SKM-1 (cell line): ENCODE measurements at regions not wholly inside any gene's neighbourhood (a gene's known extent, or its start where the extent isn't known, plus 50 kb on each side); places are given as distances from the start of the nearest gene placed in this dataset.
A peak's percentile ranks its signal among the peaks of the same experiment; 100 is the strongest.
"Not testable (repeated sequence)": the region's sequence is repeated elsewhere in the genome, so short reads cannot be mapped to it uniquely, and the experiment has no call there.

ENCODE experiments used
- DNase-seq: peaks from one replicate; lab custom pipeline; 2025; ENCODE audit not compliant: unreplicated experiment; lab: John Stamatoyannopoulos, UW

DNA sequence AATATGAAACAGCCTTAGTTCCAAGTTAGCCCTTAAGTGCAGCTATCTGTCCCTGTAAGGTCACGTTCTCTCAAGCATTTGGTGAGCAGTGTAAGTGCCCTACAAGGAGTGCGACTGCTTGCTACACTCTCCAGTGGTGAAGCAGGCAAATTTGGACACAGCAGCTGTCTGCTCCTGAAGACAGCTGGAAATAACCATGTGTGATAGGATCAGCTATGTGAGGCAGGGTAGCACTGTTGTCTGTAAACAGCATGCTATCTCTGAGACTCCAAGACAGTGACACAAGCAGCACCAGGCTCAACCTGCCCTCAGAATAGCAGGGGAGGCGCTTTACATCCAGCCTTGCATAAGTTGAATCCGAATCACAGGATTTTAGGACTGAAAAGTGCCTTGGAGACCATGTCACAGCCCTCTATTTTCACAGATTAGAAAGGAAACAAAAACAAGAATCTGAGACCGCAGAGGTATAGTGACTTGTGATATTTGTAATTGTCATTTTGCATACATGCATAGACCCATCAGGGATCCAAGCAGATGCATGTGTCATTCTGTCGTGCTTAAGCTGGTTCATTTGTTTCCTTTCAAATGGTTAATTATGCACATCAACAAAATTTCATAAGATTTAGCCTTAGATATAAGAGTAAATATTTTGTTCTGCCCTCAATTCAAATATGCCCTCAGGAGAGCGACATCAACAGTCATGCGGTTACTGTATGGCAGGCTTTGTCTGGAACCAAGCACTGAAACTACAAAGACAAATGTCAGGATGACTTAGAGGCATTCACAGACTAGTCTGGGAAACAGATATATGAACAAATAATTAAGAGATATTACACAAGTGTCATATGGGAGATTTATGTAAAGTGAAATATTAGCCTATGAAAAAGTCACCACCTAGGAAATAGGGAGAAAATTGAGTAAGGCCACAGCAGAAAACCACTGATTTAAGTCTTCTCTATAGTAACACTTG is 134.9 kb upstream of the NRIP1 start:
- DNase-seq, result no peak

DNA sequence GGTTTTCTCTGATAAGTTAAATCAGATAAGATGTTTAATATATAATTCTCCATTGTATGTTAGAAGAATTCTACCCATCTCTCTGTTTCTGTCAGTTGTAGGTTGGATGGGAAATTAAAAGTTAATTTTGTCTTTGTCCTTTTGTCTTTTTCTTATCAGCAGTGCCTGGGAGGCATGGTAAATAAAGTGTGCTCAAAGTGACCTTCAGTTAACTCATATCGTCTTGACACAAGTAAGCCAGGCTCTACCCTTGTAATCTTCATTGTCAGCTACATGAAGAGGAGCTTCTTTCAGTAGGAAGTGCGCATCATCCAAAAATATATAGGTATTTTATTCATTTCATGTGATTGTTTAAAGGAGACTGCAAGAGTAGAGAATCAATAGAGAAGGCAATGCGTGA is 138.9 kb upstream of the NRIP1 start:
- no peak for DNase-seq

DNA sequence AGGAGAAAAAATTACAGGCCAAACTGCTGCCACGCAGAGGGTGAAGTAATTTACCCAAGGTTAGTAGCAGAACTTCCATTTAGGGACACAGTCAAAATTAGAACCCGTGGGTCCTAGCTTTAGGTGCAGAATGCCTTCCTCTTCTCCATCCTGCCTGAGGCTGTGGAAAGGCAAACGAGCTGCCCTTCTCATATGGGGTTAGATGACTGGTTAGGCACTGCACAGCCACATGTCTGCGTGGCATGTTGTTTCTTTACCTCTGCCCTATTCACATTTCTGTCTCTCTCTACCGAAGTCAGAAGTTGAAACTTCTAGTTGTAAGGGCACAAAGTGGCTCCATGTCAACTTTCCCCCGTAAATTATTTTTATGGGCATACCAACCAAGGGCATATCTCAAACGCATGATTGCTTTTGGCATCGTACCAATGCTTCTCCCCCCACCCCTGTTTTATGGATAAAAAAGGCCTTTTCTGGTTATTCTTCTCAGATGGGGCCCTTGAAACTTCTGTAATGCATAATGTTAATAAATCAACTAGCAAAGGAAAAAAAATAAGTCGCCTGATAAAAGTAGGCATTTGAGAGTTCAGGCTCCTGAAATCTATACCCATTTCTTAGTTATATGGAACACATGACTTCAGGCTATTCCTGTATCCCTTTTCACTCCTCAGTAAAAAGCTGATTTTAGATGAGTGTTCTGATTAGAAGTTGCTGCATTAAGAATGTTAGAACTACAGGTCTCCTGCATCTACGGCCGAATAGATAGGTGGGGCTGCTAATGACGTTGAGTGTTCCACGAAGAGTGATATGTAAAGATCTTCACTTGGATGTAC is 139.6 kb upstream of the NRIP1 start:
- no peak for DNase-seq

DNA sequence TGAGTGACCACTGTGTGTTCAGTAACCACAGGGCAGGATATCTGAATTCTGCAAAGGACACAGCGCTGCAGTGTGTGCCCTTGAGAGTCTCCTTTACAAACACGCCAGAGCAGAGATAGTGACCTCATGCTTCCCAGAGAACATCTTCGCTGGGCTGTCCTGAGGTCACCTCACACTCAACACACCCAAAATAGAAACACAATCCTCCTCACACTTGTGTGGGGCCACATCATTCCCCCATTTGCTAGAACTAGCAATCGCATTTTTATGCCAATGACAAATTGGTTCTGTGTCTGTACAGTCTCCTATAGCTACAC is 140.1 kb upstream of the NRIP1 start:
- DNase-seq, result no peak

DNA sequence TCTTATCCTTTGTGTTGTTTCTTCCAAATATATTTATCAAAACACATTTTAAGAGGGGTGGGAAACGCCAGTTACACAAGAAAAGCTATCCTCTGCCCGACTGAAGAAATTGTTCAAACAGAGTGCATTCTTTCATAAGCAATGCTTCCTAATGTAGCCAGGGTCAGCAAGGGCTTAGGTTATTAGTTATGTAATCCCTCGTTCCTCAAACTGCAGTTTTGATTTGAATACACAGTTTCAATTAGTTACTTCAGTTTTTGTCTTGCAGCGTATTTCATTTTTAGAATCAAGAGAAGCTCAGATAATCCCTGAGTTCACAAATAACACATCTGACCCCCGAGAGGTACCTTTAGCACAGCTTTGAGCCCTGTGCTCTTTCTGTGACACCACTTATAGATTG is 141.7 kb upstream of the NRIP1 start:
- peak; percentile 86 for DNase-seq

DNA sequence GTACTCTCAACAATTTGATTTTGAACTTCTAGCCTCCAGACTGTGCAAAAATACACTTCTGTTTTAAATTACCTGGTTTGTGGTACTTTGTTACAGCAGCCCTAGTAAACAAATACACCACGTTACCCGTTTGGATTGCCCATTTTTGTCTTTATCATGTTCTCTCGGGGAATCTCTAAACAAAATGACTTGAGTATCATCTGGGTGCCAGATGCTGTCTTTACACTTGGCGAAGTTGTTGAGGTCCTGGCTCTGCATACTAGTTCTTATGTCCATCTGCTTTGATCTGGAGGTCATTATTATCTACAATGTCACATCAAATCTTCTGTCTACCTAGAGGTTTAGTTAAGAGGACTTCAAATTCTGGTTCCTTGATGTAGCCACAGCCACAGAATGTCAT is 142.4 kb upstream of the NRIP1 start:
- no peak for DNase-seq

DNA sequence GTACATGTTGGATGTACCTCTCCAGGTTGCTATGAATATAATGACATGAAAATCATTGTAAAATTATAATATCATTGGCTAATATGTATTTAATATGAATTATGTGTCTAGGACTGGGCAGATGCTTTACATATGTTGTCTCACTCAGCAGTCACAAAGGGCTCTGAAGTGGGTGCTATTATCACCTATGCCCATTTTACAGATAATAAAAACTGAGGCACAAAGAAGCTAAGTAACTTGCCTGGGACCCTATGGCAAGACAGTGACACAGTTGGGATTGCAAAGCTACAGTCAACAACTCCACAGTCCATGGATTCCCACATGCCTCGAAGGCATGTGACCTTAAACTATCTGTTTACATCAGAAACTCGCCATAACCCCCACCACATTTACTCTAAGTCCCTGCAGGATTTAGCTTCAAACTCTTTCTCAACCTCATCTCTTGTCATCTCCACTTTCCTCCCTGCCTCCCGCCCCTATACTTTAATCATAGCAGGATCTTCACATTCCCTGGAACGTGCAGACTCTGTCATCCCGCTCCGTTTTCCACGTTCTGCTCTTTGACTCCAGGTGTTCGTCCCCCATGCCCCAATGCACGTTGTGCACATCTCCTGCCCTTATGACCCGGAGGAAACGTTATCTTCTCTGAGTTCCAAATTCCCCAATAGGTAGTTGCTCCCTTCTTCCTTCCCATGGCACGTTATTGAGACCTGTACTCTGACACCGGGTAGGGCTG is 143.0 kb upstream of the NRIP1 start:
- no peak for DNase-seq

DNA sequence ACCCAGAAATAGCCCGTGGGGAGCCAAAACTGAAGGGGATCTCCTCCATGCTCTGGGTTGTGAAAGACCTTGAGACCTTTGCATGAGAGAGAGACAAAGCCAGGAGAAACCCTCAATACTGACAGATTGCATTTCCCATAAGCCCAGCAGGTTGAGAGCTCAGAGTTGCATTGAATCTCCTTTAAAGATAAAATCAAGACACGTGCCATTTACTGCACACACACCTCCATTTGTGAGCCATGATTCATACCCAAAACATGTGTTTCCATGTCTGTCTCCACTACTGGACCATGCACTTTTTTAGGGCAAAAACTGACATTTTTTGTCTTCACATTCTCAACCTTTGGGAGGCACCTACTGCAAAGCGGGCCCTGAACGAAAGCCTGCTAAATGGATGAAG is 144.0 kb upstream of the NRIP1 start:
- DNase-seq, result no peak

DNA sequence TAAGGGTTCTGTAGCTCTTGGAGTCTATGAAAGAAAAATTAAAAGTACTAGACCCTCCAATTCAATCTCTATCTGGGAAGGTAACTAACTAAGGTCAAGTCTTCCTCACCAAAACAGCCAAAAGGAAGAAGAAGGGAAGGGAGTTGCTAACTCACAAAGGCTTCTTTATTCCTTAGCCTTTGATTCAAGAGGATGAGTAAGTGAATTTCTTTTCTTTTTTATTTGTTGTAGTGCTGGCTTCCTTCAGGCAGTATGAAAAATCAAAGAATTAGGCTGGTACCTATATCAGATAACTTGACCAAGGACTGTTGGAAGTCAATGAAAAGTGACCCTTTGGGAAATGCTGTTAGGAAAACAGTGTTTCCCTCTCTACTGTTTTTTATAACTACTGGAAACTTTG is 144.4 kb upstream of the NRIP1 start:
- no peak for DNase-seq

DNA sequence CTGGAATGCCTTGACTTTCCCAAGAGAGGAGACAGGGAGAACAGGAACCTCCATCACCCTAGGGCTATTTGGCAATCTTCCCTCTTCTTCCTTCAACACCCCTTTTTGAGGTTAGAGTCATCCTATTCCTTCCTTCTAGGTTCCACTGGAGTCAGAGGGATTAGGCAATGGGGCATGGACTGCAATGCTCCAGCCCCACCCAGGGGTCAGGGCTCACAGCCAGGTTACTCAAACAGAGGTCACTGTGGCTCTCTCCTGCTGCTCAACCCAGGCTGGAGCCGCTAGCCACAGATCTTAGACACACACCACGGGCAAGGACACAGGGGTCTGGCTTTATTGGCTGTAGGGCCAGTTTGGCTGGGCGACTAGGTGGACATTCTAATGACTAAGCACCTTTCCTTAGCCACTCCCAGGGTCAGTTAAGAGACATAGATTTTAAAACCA is 145.5 kb upstream of the NRIP1 start:
- peak; percentile 85 for DNase-seq

DNA sequence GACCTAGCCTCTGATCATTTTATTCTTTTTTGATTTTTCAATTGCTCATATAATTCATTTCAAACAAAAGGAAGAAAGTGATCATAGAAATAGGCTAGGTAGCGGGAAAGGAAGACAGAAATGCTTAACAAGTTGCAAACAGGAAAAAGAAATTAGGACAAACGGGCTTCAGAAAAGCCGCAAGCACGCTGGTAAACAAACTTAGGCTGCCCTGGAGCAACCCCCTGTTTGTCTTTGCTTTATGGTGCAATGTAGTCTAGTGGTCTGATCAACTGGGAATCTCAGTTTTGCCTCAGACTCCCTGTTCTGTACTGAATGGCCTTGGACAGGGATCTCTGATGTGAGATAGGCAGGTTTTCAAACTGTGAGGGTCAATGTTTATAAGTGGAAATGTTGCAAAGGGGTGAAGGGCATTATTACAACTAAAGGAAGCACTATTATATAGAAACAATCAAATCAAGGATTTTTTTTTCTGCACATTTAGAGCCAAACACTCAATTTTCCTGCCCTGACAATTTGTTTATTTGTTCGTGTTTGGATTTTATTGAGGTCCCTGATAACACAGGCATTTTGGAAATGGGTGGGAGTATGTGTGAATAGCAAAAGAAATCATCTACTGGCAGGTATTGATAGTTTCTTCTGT is 146.8 kb upstream of the NRIP1 start:
- no peak for DNase-seq

DNA sequence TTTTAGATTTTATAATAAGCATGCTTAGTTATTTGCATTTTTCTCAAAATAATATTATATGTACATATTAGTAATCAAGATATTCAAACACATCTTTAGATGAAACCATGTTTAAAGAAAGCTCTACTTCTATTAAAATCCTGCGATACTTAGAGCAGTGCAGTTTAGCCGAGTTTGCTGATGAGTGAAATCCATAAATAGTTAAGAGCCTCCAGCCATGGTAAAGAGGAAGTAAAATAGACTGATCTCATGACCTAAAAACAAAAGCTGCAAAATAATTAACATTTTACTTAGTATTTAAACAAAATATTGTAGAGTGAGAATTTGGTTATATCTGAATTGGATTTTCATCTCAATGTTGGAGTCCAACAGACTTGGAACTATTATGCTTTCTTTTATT is 147.4 kb upstream of the NRIP1 start:
- DNase-seq, result peak; percentile 37

DNA sequence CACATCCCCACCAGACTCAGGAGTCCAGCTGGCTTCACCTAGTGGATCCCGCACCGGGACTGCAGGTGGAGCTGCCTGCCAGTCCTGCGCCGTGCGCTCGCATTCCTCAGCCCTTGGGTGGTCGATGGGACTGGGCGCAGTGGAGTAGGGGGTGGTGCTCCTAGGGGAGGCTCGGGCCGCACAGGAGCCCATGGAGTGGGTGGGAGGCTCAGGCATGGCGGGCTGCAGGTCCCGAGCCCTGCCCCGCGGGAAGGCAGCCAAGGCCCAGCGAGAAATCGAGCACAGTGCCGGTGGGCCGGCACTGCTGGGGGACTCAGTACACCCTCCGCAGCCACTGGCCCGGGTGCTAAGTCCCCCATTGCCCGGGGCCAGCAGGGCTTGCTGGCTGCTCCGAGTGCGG is 153.7 kb upstream of the NRIP1 start:
- not testable (repeated sequence) for DNase-seq

DNA sequence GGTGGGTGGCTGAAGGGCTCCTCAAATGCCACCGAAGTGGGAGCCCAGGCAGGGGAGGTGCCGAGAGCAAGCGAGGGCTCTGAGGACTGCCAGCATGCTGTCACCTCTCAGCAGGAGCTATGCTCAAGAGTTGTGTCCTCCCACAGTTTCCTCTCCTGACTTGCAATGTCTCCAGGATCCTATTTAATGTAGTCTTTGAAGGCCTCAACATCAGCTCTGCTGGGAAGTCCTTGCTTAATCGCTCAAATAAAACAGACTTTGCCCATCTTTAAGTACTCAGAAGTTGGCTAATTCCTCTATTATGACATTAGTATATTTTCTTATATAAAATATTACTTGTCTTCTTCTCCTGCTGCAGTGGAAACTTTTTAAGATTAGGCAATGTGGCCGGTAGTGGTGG is 154.2 kb upstream of the NRIP1 start:
- no peak for DNase-seq

DNA sequence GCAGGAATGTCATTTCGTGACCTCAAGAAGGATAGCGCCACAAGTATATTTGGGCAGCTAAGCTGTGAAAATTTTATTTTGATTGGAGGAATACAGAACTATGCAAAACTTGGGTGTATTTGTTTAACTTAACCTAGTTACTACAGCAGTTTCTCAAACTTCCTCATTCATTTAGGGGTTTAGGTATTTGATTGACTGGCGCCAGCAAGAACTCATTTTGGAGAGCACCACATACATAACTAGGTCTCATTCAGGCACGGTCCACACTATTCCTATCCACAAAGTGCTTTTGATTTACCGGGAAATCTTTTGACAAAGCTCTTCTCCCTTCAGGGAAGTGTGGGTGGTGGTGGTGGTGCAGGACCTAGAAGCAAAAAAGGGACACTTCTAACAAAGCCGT is 155.1 kb upstream of the NRIP1 start:
- no peak for DNase-seq

DNA sequence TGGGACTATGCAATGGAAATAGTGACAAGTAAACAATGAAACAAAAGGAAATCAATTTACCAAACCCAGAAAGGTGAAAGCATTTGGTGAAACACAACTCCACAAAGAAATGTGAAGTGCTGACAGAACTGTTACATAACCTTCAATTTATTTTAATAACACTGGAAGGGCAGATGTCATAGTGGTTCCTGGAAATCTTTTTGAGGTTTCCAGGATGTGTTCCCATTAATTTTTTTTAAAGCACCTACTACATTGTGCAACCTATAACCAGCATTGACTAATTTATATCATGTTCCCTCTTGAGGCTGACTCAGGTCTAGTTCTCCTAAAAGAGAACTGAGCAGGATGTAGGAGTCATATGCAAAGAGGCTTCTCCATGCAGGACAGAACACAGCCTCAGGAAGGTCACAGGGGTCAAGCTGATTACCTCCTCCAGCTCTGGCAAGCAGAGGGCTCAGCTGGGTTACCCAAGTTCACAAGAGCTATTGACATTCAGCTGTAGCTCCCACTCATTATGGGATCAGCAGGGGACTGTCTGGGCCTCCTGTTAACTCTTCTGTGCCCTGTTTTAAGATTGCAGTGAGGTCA is 157.1 kb upstream of the NRIP1 start:
- peak; percentile 91 for DNase-seq

DNA sequence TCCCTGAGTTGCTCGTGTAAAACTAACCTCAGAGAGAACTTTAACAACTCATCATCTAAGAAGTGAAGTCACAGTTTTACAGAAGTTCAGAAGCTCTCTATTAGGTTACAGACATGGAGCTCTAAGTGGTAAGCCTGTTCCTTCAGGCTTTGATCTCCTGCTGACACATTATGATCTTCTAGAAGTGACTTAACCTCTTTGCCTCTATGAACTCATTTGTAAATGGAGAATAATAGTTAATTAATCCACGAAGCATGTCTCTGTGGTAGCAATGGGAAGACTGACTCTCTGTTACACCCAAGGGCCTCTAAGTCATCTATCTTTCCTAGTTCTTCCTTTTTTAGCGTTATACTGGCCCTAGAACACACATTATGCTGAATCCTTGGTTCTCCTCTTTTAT is 157.9 kb upstream of the NRIP1 start:
- no peak for DNase-seq

DNA sequence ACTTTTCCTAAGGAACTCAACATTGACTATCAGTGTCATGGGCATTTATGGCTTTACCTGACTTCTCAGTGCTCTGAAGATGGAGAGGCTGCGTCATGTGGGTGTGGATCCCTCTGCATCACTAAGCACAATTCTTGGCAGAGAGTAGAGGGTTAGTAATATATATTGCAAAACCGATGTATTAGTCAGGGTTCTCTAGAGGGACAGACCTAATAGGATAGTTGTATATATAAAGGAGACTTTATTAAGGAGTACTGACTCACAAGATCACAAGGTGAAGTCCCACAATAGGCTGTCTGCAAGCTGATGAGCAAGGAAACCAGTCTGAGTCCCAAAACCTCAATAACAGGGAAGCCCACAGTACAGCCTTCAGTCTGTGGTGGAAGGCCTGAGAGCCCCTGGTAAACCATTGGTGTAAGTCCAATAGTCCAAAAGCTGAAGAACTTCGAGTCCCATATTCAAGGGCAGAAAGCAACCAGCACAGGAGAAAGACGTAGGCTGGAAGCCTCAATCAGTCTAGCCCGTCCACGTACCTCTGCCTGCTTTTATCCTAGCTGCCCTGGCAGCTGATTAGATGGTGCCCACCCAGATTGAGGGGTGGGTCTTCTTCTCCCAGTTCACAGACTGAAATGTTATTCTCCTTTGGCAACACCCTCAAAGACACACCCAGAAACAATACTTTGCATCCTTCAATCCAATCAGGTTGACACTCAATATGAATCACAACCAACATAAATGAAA is 159.7 kb upstream of the NRIP1 start:
- DNase-seq, result no peak

DNA sequence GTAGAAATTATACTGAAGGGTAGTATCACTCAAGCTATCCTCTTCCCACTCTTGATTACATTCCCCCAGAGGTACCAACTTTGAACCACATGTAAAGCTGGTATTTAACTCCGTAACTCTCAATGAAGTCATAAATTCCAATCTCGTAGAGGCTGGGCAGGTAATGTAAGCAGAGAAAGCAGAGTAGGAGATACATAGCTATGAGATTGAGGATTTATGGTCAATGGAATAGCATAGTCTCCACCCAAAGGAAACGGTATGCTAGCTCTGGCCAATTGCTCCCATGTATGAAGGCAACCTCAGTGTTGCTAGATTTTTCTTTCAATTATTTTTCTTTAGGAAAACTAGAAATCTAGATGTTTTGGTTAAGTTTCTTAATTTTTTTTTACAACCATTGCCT is 163.1 kb upstream of the NRIP1 start:
- DNase-seq, result no peak

DNA sequence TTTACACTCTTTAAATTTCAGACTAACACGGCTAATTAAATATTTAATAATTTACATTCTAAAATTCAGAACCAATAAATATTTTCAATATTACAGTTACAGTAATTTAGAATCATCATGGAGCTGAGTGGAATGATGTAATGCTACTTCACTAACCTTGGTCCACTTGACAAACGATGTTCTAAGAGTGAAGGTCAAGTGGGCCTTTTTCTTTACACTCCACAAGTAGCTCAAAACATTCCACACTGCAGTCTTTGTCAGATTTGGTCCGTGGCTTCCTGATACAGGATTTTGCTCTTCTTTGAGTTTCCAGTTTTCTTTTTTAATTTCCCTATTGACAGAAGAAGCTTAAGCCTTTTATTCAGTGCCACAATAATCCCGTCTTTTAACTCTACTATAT is 164.6 kb upstream of the NRIP1 start:
- no peak for DNase-seq
